GM23338 (cell line): ENCODE measurements at regions not wholly inside any gene's neighbourhood (a gene's known extent, or its start where the extent isn't known, plus 50 kb on each side); places are given as distances from the start of the nearest gene placed in this dataset.

Experiments used
- ATAC-seq: fragments of 200-7000 bp; cut with Tn5 transposase; 3 replicates; pipeline ENCODE4 v1.9.1; 2020
- DNase-seq: peaks from one replicate; pipeline ENCODE4 v3.0.0-alpha.2; 2015; ENCODE audit warnings: low spot score
- H2AFZ ChIP-seq: fragments of 200-600 bp; sonication (generic); 2 replicates; pipeline ENCODE4 v1.8.0; 2016; ENCODE audit warnings: antibody characterized with exemption, mild to moderate bottlenecking, moderate library complexity
- H3F3A ChIP-seq: fragments of 200-600 bp; sonication (generic); replicated peaks from 2 replicates; pipeline ENCODE4 v1.8.0; 2017; ENCODE audit warnings: antibody characterized with exemption, mixed run types, low read depth
- H3K27ac ChIP-seq: fragments of 200-600 bp; sonication (generic); 2 replicates; pipeline ENCODE4 v1.6.1; 2016; ENCODE audit warnings: low read depth
- H3K27me3 ChIP-seq: fragments of 200-600 bp; sonication (generic); 2 replicates; pipeline ENCODE4 v1.8.0; 2016; ENCODE audit warnings: mild to moderate bottlenecking, mixed run types, moderate library complexity; ENCODE audit not compliant: insufficient read depth
- H3K36me3 ChIP-seq: fragments of 200-600 bp; sonication (generic); 2 replicates; pipeline ENCODE4 v1.8.0; 2016; ENCODE audit warnings: mild to moderate bottlenecking; ENCODE audit not compliant: insufficient read depth
- H3K4me1 ChIP-seq: fragments of 200-600 bp; sonication (generic); 2 replicates; pipeline ENCODE4 v1.8.0; 2016; ENCODE audit warnings: mild to moderate bottlenecking, moderate library complexity; ENCODE audit not compliant: insufficient read depth
- H3K4me2 ChIP-seq: fragments of 200-600 bp; sonication (generic); 2 replicates; pipeline ENCODE4 v1.7.1; 2017; ENCODE audit warnings: mixed run types
- H3K4me3 ChIP-seq: fragments of 200-600 bp; sonication (generic); 2 replicates; pipeline ENCODE4 v1.6.1; 2016; ENCODE audit warnings: mixed run types
- H3K79me2 ChIP-seq: fragments of 200-600 bp; sonication (generic); replicated peaks from 2 replicates; pipeline ENCODE4 v1.8.0; 2017; ENCODE audit warnings: mild to moderate bottlenecking; ENCODE audit not compliant: insufficient read depth
- H3K9me2 ChIP-seq: fragments of 200-600 bp; sonication (generic); 2 replicates; pipeline ENCODE4 v1.8.0; 2017; ENCODE audit not compliant: insufficient read depth
- H4K20me1 ChIP-seq: fragments of 200-600 bp; sonication (generic); replicated peaks from 2 replicates; pipeline ENCODE4 v1.8.0; 2017; ENCODE audit warnings: mild to moderate bottlenecking; ENCODE audit not compliant: insufficient read depth
- H3K27ac Mint-ChIP-seq: 2 replicates; pipeline ENCODE4 v1.8.0; 2020; ENCODE audit warnings: inconsistent platforms, mild to moderate bottlenecking, moderate library complexity, mixed read lengths
- H3K27me3 Mint-ChIP-seq: 3 replicates; pipeline ENCODE4 v1.8.0; 2022; ENCODE audit warnings: low read depth, mild to moderate bottlenecking, moderate library complexity, mixed read lengths, inconsistent platforms; ENCODE audit not compliant: insufficient read depth, poor library complexity
- H3K36me3 Mint-ChIP-seq: 3 replicates; pipeline ENCODE4 v1.8.0; 2021; ENCODE audit warnings: low read depth, mild to moderate bottlenecking, inconsistent platforms, moderate library complexity, mixed read lengths
- H3K4me1 Mint-ChIP-seq: 3 replicates; pipeline ENCODE4 v1.8.0; 2020; ENCODE audit warnings: mild to moderate bottlenecking, inconsistent platforms, mixed read lengths
- H3K4me3 Mint-ChIP-seq: 3 replicates; pipeline ENCODE4 v1.8.0; 2021; ENCODE audit warnings: moderate library complexity, mild to moderate bottlenecking, inconsistent platforms, mixed read lengths
- H3K9me3 Mint-ChIP-seq: 3 replicates; pipeline ENCODE4 v1.8.0; 2020; ENCODE audit warnings: moderate library complexity, mild to moderate bottlenecking, inconsistent platforms, mixed read lengths
- CREB1 ChIP-seq: fragments of 250-450 bp; sonication (Bioruptor Pico); IDR thresholded peaks from 2 replicates; pipeline ENCODE4 v1.5.0; 2020; ENCODE audit warnings: low read depth, mild to moderate bottlenecking, moderate library complexity
- EZH2 ChIP-seq: fragments of 200-600 bp; sonication (generic); IDR thresholded peaks from one replicate; pipeline ENCODE4 v1.8.0; 2017; ENCODE audit warnings: antibody characterized with exemption, mild to moderate bottlenecking, low read depth; ENCODE audit not compliant: unreplicated experiment
- EZH2phosphoT487 ChIP-seq: fragments of 200-600 bp; sonication (generic); IDR thresholded peaks from one replicate; pipeline ENCODE4 v1.8.1; 2018; ENCODE audit warnings: antibody characterized with exemption; ENCODE audit not compliant: unreplicated experiment
- JUNB ChIP-seq: IDR thresholded peaks from one replicate; pipeline ENCODE4 v1.6.1; 2016; ENCODE audit warnings: antibody characterized with exemption; ENCODE audit not compliant: unreplicated experiment
- NANOG ChIP-seq: IDR thresholded peaks from 2 replicates; pipeline ENCODE4 v1.6.1; 2016; ENCODE audit warnings: antibody characterized with exemption, borderline replicate concordance
- POLR2AphosphoS5 ChIP-seq: IDR thresholded peaks from 2 replicates; pipeline ENCODE4 v1.6.1; 2016; ENCODE audit warnings: antibody characterized with exemption, low read depth
- REST ChIP-seq: IDR thresholded peaks from one replicate; pipeline ENCODE4 v1.6.1; 2018; ENCODE audit warnings: antibody characterized with exemption; ENCODE audit not compliant: unreplicated experiment
- STAT1 ChIP-seq: IDR thresholded peaks from one replicate; pipeline ENCODE4 v1.6.1; 2016; ENCODE audit warnings: antibody characterized with exemption; ENCODE audit not compliant: unreplicated experiment
- ZNF114 ChIP-seq: fragments of 250-450 bp; sonication (Bioruptor Pico); IDR thresholded peaks from 2 replicates; pipeline ENCODE4 v1.5.0; 2020; ENCODE audit warnings: mild to moderate bottlenecking, moderate library complexity
- ZNF331 ChIP-seq: fragments of 250-450 bp; sonication (Bioruptor Pico); IDR thresholded peaks from 2 replicates; pipeline ENCODE4 v1.5.0; 2020; ENCODE audit warnings: low read depth, mild to moderate bottlenecking, moderate library complexity
- TF ChIP-seq, protein P1 (sequence below): fragments of 250-450 bp; sonication (Bioruptor Pico); IDR thresholded peaks from 2 replicates; pipeline ENCODE4 v1.5.0; 2020; ENCODE audit warnings: mild to moderate bottlenecking, moderate library complexity
- TF ChIP-seq, protein P2 (sequence below): IDR thresholded peaks from 2 replicates; pipeline ENCODE4 v1.6.1; 2016; ENCODE audit warnings: antibody characterized with exemption
- TF ChIP-seq, protein P3 (sequence below), 2 experiments: fragments of 200-600 bp in 1 of 2; sonication (generic) in 1 of 2; conservative IDR thresholded peaks; 2 replicates each; pipeline versions ENCODE4 v1.5.1 to v1.6.1; 2016 to 2017; ENCODE audit warnings: antibody characterized with exemption in 2 of 2, low read depth in 2 of 2, mild to moderate bottlenecking in 2 of 2, moderate library complexity in 1 of 2

GRCh38 chr6:164967102-164967501 lies 342.3 kb downstream of the C6orf118 start:
- H3K4me3 ChIP-seq, result no peak overlapping the region
- Mint-ChIP-seq H3K27ac (peak overlapping the region; percentile 87; the same call in 1 of the 2 replicates), H3K9me3 (peaks cover under 1% of the 10 kb centered on the region; the same call in 1 of the 3 replicates), H3K4me1 (peaks cover 22% of the 10 kb centered on the region), H3K36me3 (0 out of 3 replicates have a peak, but pooled peaks cover under 1% of the 10 kb centered on the region), H3K27me3 (peaks cover 3% of the 10 kb centered on the region), H3K4me3 (no peak overlapping the region)
- H3K4me1 ChIP-seq, result peaks cover 23% of the 10 kb centered on the region
- H3K9me2 ChIP-seq, result no peaks in the 10 kb centered on the region
- H4K20me1 ChIP-seq, result no peaks in the 10 kb centered on the region
- no peaks in the 10 kb centered on the region for H3K79me2 ChIP-seq
- no peaks in the 10 kb centered on the region for H3F3A ChIP-seq
- DNase-seq (peak; percentile 33), ATAC-seq (peak; percentile 78)
- no peaks in the 10 kb centered on the region for H3K27me3 ChIP-seq
- no peaks in the 10 kb centered on the region for H3K36me3 ChIP-seq
- H2AFZ ChIP-seq, result peak overlapping the region; percentile 88
- no peak overlapping the region for H3K27ac ChIP-seq
- H3K4me2 ChIP-seq, result no peak overlapping the region
- TF ChIP-seq EZH2phosphoT487 (no peak), ZNF114 (no peak), ZNF331 (CRISPR knock-in tag) (no peak), EZH2 (no peak), CREB1 (no peak), NANOG (no peak), JUNB (no peak), REST (no peak), POLR2AphosphoS5 (no peak), STAT1 (no peak)
- TF ChIP-seq, protein P1, sequence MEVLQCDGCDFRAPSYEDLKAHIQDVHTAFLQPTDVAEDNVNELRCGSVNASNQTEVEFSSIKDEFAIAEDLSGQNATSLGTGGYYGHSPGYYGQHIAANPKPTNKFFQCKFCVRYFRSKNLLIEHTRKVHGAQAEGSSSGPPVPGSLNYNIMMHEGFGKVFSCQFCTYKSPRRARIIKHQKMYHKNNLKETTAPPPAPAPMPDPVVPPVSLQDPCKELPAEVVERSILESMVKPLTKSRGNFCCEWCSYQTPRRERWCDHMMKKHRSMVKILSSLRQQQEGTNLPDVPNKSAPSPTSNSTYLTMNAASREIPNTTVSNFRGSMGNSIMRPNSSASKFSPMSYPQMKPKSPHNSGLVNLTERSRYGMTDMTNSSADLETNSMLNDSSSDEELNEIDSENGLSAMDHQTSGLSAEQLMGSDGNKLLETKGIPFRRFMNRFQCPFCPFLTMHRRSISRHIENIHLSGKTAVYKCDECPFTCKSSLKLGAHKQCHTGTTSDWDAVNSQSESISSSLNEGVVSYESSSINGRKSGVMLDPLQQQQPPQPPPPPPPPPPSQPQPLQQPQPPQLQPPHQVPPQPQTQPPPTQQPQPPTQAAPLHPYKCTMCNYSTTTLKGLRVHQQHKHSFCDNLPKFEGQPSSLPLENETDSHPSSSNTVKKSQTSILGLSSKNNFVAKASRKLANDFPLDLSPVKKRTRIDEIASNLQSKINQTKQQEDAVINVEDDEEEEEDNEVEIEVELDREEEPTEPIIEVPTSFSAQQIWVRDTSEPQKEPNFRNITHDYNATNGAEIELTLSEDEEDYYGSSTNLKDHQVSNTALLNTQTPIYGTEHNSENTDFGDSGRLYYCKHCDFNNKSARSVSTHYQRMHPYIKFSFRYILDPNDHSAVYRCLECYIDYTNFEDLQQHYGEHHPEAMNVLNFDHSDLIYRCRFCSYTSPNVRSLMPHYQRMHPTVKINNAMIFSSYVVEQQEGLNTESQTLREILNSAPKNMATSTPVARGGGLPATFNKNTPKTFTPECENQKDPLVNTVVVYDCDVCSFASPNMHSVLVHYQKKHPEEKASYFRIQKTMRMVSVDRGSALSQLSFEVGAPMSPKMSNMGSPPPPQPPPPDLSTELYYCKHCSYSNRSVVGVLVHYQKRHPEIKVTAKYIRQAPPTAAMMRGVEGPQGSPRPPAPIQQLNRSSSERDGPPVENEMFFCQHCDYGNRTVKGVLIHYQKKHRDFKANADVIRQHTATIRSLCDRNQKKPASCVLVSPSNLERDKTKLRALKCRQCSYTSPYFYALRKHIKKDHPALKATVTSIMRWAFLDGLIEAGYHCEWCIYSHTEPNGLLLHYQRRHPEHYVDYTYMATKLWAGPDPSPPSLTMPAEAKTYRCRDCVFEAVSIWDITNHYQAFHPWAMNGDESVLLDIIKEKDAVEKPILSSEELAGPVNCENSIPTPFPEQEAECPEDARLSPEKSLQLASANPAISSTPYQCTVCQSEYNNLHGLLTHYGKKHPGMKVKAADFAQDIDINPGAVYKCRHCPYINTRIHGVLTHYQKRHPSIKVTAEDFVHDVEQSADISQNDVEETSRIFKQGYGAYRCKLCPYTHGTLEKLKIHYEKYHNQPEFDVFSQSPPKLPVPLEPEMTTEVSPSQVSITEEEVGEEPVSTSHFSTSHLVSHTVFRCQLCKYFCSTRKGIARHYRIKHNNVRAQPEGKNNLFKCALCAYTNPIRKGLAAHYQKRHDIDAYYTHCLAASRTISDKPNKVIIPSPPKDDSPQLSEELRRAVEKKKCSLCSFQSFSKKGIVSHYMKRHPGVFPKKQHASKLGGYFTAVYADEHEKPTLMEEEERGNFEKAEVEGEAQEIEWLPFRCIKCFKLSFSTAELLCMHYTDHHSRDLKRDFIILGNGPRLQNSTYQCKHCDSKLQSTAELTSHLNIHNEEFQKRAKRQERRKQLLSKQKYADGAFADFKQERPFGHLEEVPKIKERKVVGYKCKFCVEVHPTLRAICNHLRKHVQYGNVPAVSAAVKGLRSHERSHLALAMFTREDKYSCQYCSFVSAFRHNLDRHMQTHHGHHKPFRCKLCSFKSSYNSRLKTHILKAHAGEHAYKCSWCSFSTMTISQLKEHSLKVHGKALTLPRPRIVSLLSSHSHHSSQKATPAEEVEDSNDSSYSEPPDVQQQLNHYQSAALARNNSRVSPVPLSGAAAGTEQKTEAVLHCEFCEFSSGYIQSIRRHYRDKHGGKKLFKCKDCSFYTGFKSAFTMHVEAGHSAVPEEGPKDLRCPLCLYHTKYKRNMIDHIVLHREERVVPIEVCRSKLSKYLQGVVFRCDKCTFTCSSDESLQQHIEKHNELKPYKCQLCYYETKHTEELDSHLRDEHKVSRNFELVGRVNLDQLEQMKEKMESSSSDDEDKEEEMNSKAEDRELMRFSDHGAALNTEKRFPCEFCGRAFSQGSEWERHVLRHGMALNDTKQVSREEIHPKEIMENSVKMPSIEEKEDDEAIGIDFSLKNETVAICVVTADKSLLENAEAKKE (CRISPR knock-in tag), result no peak
- TF ChIP-seq, protein P2, sequence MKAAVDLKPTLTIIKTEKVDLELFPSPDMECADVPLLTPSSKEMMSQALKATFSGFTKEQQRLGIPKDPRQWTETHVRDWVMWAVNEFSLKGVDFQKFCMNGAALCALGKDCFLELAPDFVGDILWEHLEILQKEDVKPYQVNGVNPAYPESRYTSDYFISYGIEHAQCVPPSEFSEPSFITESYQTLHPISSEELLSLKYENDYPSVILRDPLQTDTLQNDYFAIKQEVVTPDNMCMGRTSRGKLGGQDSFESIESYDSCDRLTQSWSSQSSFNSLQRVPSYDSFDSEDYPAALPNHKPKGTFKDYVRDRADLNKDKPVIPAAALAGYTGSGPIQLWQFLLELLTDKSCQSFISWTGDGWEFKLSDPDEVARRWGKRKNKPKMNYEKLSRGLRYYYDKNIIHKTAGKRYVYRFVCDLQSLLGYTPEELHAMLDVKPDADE, result no peak
- TF ChIP-seq, protein P3, sequence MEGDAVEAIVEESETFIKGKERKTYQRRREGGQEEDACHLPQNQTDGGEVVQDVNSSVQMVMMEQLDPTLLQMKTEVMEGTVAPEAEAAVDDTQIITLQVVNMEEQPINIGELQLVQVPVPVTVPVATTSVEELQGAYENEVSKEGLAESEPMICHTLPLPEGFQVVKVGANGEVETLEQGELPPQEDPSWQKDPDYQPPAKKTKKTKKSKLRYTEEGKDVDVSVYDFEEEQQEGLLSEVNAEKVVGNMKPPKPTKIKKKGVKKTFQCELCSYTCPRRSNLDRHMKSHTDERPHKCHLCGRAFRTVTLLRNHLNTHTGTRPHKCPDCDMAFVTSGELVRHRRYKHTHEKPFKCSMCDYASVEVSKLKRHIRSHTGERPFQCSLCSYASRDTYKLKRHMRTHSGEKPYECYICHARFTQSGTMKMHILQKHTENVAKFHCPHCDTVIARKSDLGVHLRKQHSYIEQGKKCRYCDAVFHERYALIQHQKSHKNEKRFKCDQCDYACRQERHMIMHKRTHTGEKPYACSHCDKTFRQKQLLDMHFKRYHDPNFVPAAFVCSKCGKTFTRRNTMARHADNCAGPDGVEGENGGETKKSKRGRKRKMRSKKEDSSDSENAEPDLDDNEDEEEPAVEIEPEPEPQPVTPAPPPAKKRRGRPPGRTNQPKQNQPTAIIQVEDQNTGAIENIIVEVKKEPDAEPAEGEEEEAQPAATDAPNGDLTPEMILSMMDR (conservative IDR thresholded peaks at IDR 0.05; ENCODE audit: low read depth in 2 of 2), result no peak
